ENCODE measurements at regions not wholly inside any gene's neighbourhood (a gene's known extent, or its start where the extent isn't known, plus 50 kb on each side); places are given as distances from the start of the nearest gene placed in this dataset.

DNA sequence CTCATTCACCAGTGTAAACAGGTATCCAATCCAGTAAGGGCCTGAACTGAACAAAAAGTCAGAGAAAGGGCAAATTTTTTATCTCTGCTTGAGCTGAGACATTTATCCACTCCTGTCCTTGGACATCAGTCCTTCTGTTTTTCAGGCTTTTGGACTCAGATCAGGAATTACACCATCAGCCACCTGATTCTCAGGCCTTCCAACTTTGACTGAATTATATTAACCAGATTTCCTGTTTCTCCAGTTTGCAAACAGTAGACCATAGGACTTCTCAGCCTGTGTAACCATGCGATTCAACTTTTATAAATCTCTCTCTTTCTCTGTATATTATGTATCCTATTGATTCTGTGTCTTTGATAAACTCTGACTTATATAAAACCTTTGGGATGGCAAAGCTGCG lies 289.3 kb upstream of the CDH2 start:
- TF ChIP-seq CTCF (IDR thresholded peaks at IDR 0.05) (no peak), ZFX (IDR thresholded peaks at IDR 0.05; ENCODE audit: borderline replicate concordance) (no peak)
